UCSD-AML1 (cell line): ENCODE measurements at regions not wholly inside any gene's neighbourhood (a gene's known extent, or its start where the extent isn't known, plus 50 kb on each side); places are given as distances from the start of the nearest gene placed in this dataset.
"Not testable (repeated sequence)": the region's sequence is repeated elsewhere in the genome, so short reads cannot be mapped to it uniquely, and the experiment has no call there.

Experiments
- DNase-seq: peaks from one replicate; lab custom pipeline; 2025; ENCODE audit not compliant: unreplicated experiment; lab: John Stamatoyannopoulos, UW

DNA sequence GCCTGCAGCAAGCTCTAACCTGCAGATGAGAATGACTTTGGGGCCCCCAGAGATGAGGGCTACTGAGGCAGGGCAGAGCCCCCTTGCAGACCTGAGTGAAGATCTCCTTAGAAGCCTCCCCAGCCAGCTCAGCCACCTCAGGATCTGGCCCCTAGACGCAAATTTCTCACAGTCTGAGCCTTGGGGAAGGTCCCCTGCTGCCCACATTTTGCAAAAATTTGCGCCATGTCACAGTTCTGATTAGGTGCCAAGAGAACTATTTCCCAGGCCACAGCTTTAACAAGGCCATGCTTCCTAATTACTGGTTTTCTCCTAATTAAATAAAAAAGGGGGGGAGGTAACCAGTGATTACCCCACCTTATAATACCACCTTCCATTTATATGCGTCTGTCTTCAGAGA lies 81.0 kb upstream of the HES1 start:
- DNase-seq: no peak

DNA sequence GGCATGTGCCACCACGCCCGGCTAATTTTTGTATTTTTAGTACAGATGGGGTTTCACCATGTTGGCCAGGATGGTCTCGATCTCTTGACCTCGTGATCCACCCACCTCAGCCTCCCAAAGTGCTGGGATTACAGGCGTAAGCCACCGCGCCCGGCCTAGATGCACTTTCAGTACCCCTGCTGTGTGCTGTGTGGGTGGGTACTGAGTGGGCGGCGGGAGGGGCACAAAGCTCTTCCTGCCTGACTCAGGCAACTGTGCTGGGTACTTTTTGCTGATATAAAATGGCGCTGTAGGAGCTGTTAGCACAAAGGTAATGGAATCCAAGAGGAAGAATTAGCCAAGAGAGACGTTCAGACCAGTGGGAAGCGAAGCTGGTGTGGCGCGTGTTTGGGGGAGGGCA lies 79.6 kb upstream of the HES1 start:
- DNase-seq: not testable (repeated sequence)

DNA sequence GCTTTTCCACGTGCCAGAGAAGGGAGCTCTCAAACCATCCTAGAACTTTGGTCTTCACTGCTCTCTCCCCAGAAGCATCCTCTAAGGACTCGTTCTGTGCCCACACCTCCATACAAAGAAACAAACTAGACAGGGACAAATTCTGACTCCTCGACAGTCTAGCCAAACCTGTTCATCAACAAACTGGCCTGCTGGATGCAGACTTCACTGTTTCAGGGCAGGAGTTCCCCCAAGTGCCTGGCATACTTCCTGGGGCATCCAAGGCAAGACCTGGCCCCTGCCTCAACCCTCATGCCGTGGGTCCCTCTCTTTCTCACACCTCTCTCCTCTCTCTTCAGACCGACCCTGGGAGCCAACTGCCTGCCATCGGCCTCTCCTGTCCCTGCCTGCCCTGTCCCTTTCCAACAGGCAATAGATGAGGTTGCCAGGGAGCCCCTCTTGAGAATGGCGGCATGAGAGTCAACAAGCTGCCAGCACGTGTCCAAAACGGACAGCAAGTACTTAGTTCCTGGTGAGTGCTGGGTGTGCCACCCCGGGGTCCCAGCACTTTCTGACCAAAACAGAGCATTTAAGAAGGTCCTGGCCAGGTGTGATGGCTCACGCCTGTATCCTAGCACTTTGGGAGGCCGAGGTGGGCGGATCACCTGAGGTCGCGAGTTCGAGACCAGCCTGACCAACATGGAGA lies 79.1 kb upstream of the HES1 start:
- no peak for DNase-seq

DNA sequence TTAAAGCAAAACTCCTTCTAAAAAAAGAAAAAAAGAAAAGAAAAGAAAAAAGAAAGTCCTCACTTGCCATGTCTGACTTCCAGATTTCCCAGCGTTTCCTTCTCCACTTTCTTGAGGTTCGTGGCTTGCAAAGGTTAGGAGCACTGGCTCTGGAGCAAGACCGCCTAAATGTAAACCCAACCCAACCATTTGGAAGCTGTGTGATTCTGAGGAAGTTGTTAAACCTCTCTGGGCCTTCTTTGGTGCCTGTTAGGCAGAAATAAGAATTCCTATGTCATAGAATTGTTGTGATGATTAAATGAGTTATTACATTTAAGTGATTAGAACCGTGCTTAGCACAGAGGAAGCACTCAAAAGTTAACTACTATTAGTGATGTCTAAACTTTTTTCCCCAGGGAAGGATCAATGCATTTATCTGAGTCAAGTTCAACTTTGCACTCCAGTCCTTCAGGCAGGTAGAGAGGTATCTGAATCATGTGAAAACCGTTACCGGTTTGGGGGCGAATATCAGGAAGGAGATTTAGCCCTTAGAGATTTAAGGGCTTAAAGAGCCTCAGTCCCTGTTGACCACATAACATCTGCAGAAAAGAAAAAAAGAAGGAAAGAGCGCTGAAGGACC lies 78.3 kb upstream of the HES1 start:
- DNase-seq: no peak

DNA sequence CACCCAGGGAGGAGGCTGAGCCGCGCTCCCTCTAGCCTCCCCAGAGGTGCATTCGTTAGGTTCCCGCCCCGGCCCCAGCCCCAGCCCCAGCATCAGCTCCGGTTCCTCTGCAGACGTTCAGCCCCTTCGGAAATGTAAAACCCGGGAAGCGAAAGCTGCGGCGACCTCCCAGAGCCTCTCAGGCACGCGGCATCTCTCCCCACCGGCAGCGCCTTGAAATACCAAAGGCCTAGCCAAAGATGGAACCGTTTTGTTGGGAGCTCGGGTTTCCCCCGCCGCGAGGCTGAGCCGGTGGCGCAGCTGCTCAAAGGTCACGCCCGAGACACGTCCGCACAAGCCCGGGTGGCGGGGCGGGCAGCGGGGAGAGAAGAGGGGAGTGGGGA lies 77.8 kb upstream of the HES1 start:
- DNase-seq: no peak

DNA sequence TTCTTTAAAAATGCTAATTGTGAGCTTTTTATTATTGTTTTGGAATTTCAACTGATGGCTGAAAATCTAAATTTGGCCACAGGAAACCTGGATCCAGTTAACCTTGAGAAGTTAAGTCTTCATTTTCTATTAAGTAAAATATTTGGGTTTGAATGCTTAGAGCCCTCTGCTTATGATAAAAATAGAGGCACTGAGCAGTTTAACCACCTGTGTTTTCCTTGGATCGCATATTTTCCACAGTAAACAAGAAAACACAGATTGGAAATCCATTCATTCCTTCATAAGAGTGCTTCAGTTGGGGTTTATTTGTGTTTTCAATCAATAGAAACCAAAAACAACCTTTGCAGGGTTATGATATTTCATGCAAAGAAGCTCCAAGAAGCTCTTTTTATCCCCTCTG lies 77.2 kb upstream of the HES1 start:
- DNase-seq: no peak

DNA sequence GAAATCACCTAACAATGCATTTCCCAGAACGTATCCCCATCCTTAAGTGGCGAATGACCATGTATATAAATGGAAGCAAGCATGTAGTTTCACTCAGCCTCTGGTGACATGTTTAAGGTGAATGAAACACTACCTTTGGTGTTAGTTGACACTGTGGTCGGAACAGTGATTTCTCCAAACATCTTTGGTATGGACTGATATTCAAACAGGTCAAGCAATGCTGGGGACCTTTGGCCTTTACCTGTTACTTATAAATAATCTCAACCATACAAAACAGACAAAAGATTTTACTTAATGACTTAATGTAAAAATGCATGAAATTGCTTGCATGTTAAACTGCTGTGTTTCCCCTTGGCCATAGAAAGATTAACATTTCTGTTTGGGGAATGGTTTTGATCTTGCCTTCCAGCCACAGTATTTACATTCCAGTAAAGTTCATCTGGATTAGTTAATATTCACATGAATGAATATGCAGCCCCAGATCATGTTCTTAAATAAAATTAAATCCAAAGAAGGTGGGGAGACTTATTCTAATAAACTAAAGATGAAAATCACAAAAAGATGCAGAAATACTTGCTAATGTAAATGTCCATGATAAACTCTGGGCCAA lies 74.4 kb upstream of the HES1 start:
- DNase-seq: no peak

DNA sequence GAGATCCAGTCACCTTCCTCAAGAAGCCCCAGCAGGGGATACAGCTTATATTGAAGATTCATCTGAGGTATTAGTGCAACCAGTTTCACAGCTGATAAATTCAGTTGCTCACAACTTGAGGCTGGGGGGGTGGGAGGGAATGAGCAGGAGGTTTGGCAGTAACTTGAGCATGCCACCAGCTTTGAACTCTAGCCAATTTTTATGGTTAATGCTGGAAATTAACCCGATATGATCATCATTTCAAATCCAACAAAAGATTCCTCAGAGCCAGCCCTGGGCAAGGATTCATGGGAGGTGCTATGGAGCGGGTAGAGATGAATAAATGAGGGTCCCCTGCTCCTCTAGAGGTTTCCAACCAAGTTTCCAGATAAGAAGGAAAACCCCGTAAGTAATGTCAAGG lies 73.1 kb upstream of the HES1 start:
- no peak for DNase-seq

DNA sequence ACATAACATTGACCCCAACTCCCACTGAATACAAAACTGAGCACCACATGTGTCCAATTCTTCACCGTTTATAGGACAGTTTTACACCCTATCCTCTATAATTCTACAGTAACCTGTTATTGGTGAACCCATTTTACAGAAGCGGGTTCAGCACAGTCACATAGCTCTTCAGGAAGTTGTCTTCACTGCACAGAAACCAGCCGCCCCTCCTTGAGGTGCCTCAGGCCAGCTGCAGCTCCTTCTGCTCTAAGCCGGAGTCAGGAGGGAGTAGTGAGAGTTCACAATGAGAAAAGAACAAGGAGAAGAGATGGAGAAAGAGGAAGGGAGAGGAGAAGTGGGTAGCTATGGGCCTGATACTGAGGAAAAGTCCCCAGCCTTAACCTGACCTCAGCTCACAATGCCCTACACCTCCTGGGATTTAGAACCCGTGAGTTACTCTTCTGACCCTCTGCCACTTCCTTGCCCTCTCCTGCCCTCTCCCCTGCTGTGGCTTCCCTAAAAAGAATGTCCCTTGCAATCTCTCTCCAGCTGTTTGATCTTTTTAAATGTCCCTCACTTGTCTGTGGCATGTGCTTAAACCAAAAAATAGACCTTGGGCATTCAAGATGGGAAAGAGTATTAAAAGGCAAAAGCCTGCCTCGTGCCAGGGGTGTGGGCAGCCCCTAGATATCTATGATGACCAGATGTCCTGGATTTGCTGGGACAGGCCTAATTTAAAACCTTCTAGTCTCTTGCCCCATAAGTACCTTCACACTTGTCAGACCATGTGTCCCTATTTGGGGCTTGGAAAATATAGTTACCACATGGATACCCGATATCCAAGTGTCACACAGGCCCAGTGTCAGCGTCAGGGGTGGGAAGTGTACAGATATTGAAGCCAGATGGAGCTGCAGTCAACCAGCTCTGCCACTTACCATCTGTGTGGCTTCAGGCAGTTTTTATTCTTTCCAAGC lies 71.3 kb upstream of the HES1 start:
- no peak for DNase-seq

DNA sequence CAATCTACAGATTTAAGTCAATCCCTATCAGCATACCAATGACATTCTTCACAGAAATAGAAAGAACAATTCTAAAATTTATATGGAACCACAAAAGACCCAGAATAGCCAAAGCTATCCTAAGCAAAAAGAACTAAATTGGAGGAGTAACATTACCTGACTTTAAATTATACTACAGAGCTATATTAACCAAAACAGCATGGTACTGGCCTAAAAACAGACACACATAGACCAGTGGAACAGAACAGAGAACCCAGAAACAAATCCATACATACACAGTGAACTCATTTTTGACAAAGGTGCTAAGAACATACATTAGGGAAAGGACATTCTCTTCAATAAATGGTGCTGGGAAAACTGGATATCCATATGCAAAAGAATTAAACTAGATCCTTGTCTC lies 68.6 kb upstream of the HES1 start:
- DNase-seq: not testable (repeated sequence)

DNA sequence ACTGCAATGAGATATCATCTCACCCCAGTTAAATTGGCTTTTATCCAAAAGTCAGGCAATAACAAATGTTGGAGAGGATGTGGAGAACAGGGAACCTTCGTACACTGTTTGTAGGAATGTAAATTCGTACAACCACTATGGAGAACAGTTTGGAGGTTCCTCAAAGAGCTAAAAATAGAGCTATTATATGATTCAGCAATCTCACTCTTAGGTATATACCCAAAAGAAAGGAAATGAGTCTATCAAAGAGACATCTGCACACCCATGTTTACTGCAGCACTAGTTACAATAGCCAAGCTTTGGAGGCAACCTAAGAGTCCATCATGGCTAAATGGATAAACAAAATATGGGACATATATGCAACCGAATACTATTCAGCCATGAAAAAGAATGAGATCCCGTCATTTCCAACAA lies 68.0 kb upstream of the HES1 start:
- no peak for DNase-seq

DNA sequence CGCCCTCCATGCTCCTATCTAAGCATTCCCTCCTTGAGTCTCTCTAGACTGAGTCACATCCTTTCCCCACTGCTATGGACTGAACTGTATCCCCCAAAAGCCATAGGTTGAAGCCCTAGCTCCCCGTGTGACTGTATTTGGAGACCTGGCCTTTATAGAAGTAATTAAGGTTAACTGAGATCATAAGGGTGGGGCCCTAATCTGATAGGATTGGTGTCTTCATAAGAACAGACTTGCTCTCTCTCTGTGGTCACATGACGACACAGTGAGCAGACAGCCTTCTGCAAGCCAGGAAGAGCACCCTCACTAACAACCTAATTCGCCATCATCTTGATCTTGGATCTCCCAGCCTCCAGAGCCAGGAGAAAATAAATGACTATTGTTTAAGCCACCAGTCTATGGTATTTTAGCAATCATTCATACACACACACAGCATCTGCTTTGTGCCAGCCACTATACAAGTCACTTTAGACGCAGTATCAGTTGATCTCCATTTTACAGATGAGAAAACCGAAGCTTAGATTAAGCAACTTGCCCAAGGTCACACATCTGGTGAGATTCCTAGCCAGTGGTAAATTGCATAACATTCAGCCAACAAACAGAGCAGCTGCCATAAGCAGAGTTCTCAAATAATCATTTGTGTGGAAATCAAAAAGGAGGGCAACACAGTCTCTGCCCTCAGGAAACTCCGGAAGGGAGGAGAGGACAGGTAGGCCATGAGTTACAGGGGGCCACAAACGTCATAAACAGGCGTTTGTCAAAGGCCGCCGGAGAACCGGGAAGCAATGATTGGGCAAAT lies 66.3 kb upstream of the HES1 start:
- DNase-seq: no peak

DNA sequence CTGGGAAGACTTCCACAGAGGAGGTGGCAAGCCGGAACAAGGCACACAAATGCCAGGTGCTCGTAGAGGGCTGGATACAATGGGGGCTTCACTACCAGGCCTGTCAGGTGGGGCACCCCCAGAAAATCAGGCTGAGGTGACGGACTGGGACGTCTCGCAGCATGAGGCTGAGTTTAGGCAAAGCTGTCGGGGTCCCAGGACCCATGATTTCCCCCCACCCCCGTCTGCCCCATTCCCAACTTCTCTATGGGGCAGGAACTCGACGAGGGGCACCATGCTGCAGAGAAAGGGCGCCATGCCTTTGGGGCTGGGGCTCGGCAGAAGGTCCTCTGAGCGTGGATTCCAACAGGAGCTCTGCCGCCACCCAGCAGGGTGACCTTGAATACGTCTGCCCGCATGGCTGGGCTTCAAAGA lies 65.7 kb upstream of the HES1 start:
- no peak for DNase-seq

DNA sequence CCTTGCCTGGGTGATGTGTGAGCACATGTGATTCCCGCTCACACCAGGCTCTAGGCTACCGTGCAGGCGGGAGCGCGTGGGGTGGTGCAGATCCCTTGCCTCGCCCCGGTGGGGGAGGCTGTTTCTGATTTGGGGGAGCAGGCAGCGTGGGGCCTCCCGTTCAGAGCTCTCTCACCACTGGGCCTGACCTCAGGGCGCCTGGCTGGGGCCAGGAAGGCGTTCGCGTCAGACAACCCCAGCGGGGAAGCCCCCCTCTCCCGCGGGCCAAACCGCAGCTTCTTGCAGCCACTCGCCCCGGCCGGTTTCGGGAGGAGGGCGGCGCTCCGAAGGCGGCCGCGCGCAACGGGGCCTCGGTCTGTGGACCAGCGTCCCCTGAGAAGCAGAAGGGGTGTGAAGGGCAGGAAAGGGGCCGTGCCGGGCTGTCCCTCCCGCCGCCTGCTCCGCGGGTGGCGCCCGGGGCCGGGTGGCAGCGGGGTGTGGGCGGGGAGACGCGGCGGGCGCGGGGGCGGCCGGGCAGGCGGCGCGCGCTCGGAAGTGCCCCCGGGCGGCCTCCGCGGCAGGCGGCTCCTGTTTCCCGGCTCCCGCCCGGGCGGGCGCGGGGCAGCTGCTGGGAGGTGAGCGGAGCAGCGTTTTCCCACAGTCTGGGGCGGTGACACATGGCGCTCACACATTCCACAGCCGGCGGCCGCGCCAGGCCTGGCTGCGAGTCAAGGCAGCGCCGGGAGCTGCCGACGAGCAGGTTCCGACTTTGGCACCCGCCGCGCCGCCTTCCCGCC lies 65.1 kb upstream of the HES1 start:
- peak; percentile 68 for DNase-seq

DNA sequence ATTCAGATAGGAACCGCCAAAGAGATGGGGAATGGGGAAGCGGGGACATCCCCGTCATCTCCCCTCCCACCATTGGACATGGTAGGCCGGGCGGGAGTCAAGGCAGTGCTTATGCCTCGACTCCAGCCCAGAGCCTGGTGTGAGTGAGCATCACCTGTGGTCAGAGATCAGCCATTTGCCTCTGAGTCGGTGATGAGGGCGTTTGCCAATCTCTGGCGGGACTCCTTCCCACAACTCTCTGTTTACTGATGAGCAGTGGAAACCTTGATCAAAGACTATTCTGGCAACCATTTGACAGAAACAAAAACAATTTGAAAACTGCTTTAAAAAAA lies 63.9 kb upstream of the HES1 start:
- DNase-seq: no peak

DNA sequence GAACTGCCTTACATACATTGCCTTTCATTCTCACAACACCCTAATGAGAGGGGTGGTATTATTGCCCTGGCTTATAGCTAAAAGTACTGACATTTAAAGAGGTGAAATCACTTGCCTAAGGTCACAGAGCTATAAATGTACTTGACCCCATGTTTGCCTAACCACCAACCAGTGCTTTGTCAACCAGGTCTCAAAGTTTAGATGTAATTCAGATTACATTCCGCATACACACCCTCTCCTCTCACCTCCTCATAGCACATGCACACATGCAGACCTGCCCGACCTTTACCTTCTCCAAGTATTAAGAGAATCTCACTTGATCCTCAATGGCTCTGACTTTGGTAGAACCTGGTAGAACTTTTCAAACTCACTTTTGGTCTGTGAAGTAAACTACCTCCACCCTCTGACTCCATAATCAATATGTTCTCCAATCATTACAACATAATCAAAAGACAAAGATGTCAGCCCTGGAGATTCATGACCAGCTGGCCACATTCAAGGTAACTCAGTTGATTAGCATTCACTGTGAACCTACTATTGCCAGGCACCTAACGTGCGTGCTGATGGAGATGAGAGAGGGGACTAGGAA lies 63.2 kb upstream of the HES1 start:
- no peak for DNase-seq

DNA sequence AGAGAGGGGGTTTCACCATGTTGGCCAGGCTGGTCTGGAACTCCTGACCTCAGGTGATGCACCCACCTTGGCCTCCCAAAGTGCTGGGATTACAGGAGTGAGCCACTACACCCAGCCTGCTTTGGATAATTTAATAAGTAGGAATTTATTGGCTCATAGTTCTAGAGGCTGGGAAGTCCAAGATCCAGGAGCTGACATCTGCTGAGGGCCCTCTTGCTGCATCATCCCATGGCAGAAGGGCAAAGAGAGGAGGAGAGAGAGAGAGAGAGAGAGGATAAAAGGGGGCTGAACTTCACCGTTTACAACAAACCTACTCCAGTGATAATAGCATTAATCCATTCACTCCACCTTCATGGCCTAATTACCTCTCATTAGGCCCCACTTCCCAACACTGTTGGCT lies 62.0 kb upstream of the HES1 start:
- no peak for DNase-seq

DNA sequence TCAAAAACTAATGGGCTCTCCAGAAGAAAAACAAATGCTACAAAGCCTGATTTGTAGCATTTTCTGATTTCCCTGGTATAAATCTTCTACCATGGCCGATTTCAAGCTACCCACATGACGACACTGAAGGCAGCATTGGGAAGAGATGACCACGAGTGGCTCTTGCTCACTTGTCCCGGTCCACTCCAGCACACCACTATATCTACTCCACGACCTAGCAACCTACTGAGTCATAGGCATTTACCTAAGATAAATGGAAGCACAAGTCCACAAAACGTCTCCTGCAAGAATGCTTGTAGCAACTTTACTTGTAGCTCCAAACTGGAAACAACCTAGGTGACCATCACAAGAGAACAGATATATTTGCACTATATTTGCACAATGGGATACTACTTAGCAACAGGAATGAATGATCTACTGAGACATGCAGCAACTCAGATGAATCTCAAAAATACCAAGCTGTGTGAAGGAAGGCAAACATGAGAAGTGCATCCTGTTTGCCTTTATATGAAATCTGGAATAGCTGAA lies 60.8 kb upstream of the HES1 start:
- no peak for DNase-seq

DNA sequence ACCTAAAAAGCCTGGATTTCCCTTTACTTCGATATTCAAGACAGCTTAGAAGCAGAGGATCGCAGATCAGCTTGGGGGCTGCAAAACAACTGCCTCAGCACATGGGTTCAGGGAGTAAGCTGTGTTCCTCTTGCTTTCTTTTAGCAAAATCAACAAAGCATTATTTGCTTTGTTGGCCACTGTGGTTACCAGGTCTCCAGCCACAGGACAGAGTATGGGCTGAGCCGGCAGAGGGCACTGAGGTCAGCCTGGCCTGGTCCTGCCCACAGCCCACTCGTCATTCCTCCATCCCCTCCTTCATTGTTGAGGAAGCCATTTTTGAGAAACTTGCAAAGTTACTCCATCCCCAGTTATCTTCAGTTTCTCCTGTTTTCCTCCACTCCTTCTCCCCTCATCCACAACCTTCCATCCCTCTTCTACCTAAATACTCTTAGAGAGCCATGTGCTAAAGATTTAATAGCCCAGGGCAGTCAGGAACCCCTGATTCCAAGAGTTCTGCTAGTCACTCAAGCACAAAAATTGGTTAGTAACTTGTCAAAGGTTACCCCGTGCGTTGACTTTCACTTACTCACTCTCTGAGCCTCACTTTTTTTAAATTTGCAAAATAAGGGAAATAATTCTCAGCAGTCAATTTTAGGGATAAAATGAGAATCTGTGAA lies 60.0 kb upstream of the HES1 start:
- no peak for DNase-seq
